Heart left ventricle (tissue), 16 donors: ENCODE measurements at regions not wholly inside any gene's neighbourhood (a gene's known extent, or its start where the extent isn't known, plus 50 kb on each side); places are given as distances from the start of the nearest gene placed in this dataset.

ENCODE experiments used
- ATAC-seq, 4 donors: fragments of 200-7000 bp; cut with Tn5 transposase; one replicate each; pipeline ENCODE4 v1.9.1; 2020 to 2022; ENCODE audit warnings: moderate library complexity in 4 of 4, mild to moderate bottlenecking in 3 of 4, moderate number of reproducible peaks in 1 of 4
- DNase-seq, 5 donors: peaks; one replicate each; pipeline ENCODE4 v3.0.0-alpha.2; 2020
- H3K27ac ChIP-seq, 12 donors: fragments of 200-600 bp; sonication (generic) in 4 of 12; one replicate each; pipeline versions ENCODE4 v1.5.0 to v1.8.0; 2016 to 2022; ENCODE audit warnings: mild to moderate bottlenecking in 2 of 12
- H3K27me3 ChIP-seq, 9 donors: fragments of 200-600 bp; sonication (generic) in 2 of 9; one replicate each; pipeline versions ENCODE4 v1.5.1 to v1.8.0; 2016 to 2022; ENCODE audit warnings: mild to moderate bottlenecking in 3 of 9
- H3K36me3 ChIP-seq, 9 donors: fragments of 200-600 bp; sonication (generic) in 2 of 9; one replicate each; pipeline versions ENCODE4 v1.5.0 to v1.8.0; 2018 to 2022; ENCODE audit warnings: mild to moderate bottlenecking in 2 of 9
- H3K4me1 ChIP-seq, 12 donors: fragments of 200-600 bp; sonication (generic) in 4 of 12; one replicate each; pipeline versions ENCODE4 v1.5.0 to v1.8.0; 2016 to 2022; ENCODE audit warnings: mild to moderate bottlenecking in 3 of 12
- H3K4me3 ChIP-seq, 12 donors: fragments of 200-600 bp; sonication (generic) in 4 of 12; one replicate each; pipeline versions ENCODE4 v1.5.0 to v1.8.0; 2017 to 2022; ENCODE audit warnings: mild to moderate bottlenecking in 9 of 12, moderate library complexity in 4 of 12
- H3K9me3 ChIP-seq, 12 donors: fragments of 200-600 bp; sonication (generic) in 4 of 12; one replicate each; pipeline versions ENCODE4 v1.5.0 to v1.8.0; 2016 to 2022; ENCODE audit warnings: mild to moderate bottlenecking in 1 of 12
- POLR2A ChIP-seq, 2 donors: fragments of 450-650 bp; IDR thresholded peaks; one replicate each; pipeline ENCODE4 v1.6.1; 2017; ENCODE audit warnings: antibody characterized with exemption in 2 of 2, mild to moderate bottlenecking in 2 of 2, moderate library complexity in 2 of 2
- WGBS, 4 donors: extraction: QIAGEN DNeasy Blood & Tissue Kit in 2 of 4; methylation state at CpG; one replicate each; pipeline versions ENCODE4 v1.1.5 to v1.1.7; 2013 to 2018; 5-methylcytosine and 5-hydroxymethylcytosine counted together
- intact Hi-C, 10 donors: fragments of 100-400 bp; cut with DNase I; formaldehyde crosslinking; loops; one replicate each; pipeline versions ENCODE4 v1.11.1 to v1.14.2; 2022
- TF ChIP-seq, protein P1 (sequence below), 12 donors: fragments of 200-600 bp; sonication (generic) in 4 of 12; IDR thresholded peaks; one replicate each; pipeline versions ENCODE4 v1.5.0 to v1.8.0; 2018 to 2022; ENCODE audit warnings: antibody characterized with exemption in 12 of 12, mild to moderate bottlenecking in 5 of 12
- donor health status: ischemic (EF 13 %, LVEDD 7.1; RV severe dilation, severe dysfunction).
- donor health status: healthy with polysubstance abuse.
- donor health status: DM: no; HTN: yes; CAD: no.
- donor health status: DM: no; HTN: no; CAD: no.
- donor health status: ischemic (EF 25% LVEDD 6.9; RV normal size, moderate dysfunction).
- donor health status: ischemic (EF 25% LVEDD 5.7; RV mildly dilated, moderate dysfunction).
- donor health status: healthy.
- donor health status: DM: yes; HTN: yes; CAD: no.
- donor health status: ischemic (EF 35%, LVEDD 5.7; RV mildly dilated, moderate dysfunction).
- donor health status: nonischemic (EF 11% LVEDD 7.7; RV severe dilation, severe dysfunction).
- donor health status: DM: yes; HTN: yes; CAD: no.
- donor health status: PGD.
- donor health status: ischemic (EF 29% LVEDD 5.4; RV normal size, mild dysfunction).
- donor health status: nonischemic (EF 23%, LVEDD 6.1; RV moderate dilation, normal function).

DNA sequence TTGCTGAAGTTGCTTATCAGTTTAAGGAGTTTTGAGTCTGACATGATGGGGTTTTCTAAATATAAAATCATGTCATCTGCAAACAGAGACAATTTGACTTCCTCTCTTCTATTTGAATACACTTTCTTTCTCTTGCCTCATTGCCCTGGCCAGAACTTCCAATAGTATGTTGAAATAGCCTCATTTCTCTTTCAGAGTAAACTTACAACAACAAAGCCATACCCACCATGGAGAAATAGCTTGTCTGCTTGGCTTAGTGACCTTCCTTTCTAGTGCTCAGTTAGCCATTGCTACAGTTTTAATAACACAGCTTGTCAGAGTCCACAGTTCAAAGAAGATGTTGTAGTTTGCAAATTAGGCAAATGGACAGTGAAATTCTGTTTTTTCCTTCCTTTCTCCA lies 228.0 kb downstream of the ETAA1 start:
- ATAC-seq: no peak
- H3K4me1 ChIP-seq: no peaks in the 10 kb centered on the region
- H3K9me3 ChIP-seq: peaks cover 0 to 5% (median 0%) of the 10 kb centered on the region in 12 donors
- intact Hi-C loops: no loop called here
- no peak for TF ChIP-seq POLR2A (IDR thresholded peaks at IDR 0.05)
- TF ChIP-seq, protein P1, sequence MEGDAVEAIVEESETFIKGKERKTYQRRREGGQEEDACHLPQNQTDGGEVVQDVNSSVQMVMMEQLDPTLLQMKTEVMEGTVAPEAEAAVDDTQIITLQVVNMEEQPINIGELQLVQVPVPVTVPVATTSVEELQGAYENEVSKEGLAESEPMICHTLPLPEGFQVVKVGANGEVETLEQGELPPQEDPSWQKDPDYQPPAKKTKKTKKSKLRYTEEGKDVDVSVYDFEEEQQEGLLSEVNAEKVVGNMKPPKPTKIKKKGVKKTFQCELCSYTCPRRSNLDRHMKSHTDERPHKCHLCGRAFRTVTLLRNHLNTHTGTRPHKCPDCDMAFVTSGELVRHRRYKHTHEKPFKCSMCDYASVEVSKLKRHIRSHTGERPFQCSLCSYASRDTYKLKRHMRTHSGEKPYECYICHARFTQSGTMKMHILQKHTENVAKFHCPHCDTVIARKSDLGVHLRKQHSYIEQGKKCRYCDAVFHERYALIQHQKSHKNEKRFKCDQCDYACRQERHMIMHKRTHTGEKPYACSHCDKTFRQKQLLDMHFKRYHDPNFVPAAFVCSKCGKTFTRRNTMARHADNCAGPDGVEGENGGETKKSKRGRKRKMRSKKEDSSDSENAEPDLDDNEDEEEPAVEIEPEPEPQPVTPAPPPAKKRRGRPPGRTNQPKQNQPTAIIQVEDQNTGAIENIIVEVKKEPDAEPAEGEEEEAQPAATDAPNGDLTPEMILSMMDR (IDR thresholded peaks at IDR 0.05): no peak
- H3K36me3 ChIP-seq: no peaks in the 10 kb centered on the region
- H3K27me3 ChIP-seq: no peaks in the 10 kb centered on the region
- DNase-seq: no peak
- no peak overlapping the region for H3K4me3 ChIP-seq
- peak overlapping the region in 1 of 12 donors; percentile 30 for H3K27ac ChIP-seq

DNA sequence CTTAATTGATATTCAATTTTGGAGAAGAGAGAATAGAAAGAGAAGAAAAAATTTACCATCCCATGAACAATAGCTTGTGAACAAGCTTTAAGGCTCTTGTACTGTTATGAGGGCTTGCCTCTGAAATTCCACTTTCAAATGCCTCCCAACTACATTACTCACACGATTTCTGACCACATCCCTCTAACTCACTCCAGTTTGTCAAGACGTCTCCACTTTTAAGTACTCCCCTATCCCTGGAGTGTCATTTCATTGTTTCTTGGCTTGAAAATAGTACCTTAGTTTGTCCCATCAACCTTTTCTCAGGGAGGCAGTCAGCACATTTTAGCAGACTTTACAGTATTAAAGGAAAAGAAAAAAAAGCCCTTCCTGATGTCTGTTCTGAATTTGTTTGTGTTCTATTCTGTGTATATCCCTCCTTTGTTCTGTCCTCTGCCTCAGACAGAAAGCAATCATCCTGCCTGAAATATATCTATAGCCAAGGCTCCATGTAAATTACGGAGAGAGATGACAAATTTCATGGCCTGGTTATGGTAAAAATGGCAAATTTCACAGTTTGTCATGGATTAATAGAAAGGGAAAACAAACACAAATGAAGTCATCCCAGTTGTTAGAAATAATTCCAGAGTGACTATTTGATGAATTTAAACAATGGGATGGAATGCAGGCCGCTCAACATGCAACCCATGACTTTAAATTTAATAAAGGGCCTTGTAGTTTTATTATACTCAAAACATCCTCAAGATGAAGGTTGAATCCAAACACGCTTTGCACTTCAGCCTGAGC lies 228.8 kb downstream of the ETAA1 start:
- Histone ChIP-seq H3K4me1 (no peaks in the 10 kb centered on the region), H3K9me3 (peaks cover 0 to 5% (median 0%) of the 10 kb centered on the region in 12 donors), H3K27ac (peak overlapping the region in 2 of 12 donors; percentile 25 to 30), H3K27me3 (no peaks in the 10 kb centered on the region), H3K36me3 (no peaks in the 10 kb centered on the region), H3K4me3 (no peak overlapping the region)
- DNase-seq (no peak), ATAC-seq (peak in 1 of 4 donors; percentile 29)
- intact Hi-C loops: no loop called here
- 68 to 72% (median 72%) methylated on average over 5 of the region's 5 CpGs for WGBS, 4 donors
- TF ChIP-seq, protein P1 (IDR thresholded peaks at IDR 0.05): no peak
- TF ChIP-seq POLR2A (IDR thresholded peaks at IDR 0.05): no peak

DNA sequence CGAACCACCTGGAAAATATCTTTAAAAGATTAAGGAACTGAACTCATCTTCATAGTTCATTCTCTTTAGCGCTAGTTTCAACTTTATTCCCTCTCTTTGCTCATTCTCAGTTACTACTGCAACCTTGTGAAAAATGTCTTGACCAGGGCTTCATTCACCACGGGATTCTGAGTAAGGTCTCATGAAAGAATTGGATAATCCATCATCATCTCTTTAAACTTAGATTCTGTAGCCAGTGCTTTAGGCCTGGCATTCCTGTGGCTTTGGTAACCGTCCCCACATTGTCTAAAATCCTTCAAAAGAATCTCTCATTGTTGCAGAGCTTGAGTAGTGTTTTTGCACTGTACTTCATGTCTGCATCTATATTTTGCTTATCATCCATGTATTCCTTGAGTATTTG lies 229.5 kb downstream of the ETAA1 start:
- TF ChIP-seq POLR2A (IDR thresholded peaks at IDR 0.05): no peak
- TF ChIP-seq, protein P1 (IDR thresholded peaks at IDR 0.05): no peak
- H3K9me3 ChIP-seq: peaks cover 0 to 5% (median 0%) of the 10 kb centered on the region in 12 donors
- ATAC-seq (no peak), DNase-seq (no peak)
- H3K27me3 ChIP-seq: no peaks in the 10 kb centered on the region
- no peaks in the 10 kb centered on the region for H3K4me1 ChIP-seq
- no peak overlapping the region for H3K27ac ChIP-seq
- intact Hi-C loops: no loop called here
- no peak overlapping the region for H3K4me3 ChIP-seq
- 71 to 83% (median 77%) methylated on average over 4 of the region's 4 CpGs for WGBS, 4 donors
- H3K36me3 ChIP-seq: no peaks in the 10 kb centered on the region

DNA sequence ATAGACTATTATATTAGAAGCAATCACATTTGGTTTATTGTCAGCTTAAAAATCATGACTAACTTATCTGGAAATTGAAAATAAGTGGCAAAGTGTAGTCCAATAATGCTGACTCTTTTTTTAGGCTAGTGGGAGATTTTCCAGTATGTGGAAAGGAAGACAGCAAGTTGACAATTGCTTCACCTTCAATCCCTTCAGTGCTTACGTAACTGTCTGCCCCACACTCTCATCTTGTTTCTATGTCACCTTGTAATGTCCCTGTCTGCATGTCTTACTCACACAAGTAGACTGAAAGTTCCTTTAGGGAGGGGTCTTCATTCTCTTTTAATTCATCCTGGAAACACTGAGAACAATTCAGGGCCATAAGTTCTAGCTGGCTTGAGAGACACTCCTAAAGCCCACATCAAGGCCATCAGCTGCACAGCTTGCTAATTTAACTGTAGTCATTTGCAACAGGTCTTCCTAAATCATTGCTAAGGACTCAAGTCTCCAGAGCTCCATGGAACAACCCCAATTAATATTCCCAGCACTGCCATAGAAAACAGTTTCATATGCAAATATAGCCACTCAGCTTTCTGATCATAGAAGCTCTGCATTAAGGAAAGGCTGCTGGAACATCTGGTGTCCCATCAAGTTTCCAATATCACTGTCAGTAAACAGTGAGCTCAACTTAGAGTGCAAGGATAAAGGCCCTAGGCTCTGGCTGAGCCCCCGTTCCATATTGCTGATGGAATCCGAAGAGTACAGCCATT lies 230.5 kb downstream of the ETAA1 start:
- Histone ChIP-seq H3K9me3 (peaks cover 0 to 5% (median 0%) of the 10 kb centered on the region in 12 donors), H3K4me1 (no peaks in the 10 kb centered on the region), H3K27me3 (no peaks in the 10 kb centered on the region), H3K4me3 (no peak overlapping the region), H3K36me3 (no peaks in the 10 kb centered on the region), H3K27ac (no peak overlapping the region)
- ATAC-seq (no peak), DNase-seq (no peak)
- intact Hi-C loops: no loop called here
- TF ChIP-seq, protein P1 (IDR thresholded peaks at IDR 0.05): no peak
- no peak for TF ChIP-seq POLR2A (IDR thresholded peaks at IDR 0.05)
- 89 to 96% (median 92%) methylated on average over 3 of the region's 3 CpGs for WGBS, 4 donors
